GM18861 (cell line): ENCODE measurements at regions not wholly inside any gene's neighbourhood (a gene's known extent, or its start where the extent isn't known, plus 50 kb on each side); places are given as distances from the start of the nearest gene placed in this dataset.
"Not testable (repeated sequence)": the region's sequence is repeated elsewhere in the genome, so short reads cannot be mapped to it uniquely, and the experiment has no call there.

Experiments used
- ATAC-seq: cut with Tn5 transposase; IDR thresholded peaks from one replicate; pipeline ENCODE4 v1.9.1; 2021; ENCODE audit not compliant: unreplicated experiment

- no peak for ATAC-seq
These were observed 68.2 kb downstream of the LHX9 start for GRCh38 chr1:197985351-197985750.

- ATAC-seq: no peak
These were observed 69.6 kb downstream of the LHX9 start for GRCh38 chr1:197986817-197987216.

- no peak for ATAC-seq
These were observed 70.1 kb downstream of the LHX9 start for GRCh38 chr1:197987294-197987693.

GRCh38 chr1:197988581-197988980 lies 71.4 kb downstream of the LHX9 start:
- not testable (repeated sequence) for ATAC-seq

GRCh38 chr1:197989058-197989457 lies 71.9 kb downstream of the LHX9 start:
- no peak for ATAC-seq

- ATAC-seq: no peak
These were observed 74.4 kb downstream of the LHX9 start for GRCh38 chr1:197991594-197991993.

GRCh38 chr1:197994907-197995407 lies 77.8 kb downstream of the LHX9 start:
- no peak for ATAC-seq

GRCh38 chr1:197995408-197996258 lies 78.5 kb downstream of the LHX9 start:
- no peak for ATAC-seq

GRCh38 chr1:197996259-197996512 lies 79.0 kb downstream of the LHX9 start:
- ATAC-seq: not testable (repeated sequence)

GRCh38 chr1:197998110-197998509 lies 80.9 kb downstream of the LHX9 start:
- ATAC-seq: no peak

GRCh38 chr1:198001776-198002408 lies 84.7 kb downstream of the LHX9 start:
- no peak for ATAC-seq

- ATAC-seq: no peak
These were observed 86.3 kb downstream of the LHX9 start for GRCh38 chr1:198003468-198003867.

GRCh38 chr1:198007011-198007410 lies 89.8 kb downstream of the LHX9 start:
- no peak for ATAC-seq

- ATAC-seq: no peak
These were observed 90.8 kb downstream of the LHX9 start for GRCh38 chr1:198007687-198008607.

- ATAC-seq: no peak
These were observed 97.2 kb downstream of the LHX9 start for GRCh38 chr1:198014355-198014754.

- no peak for ATAC-seq
These were observed 98.1 kb downstream of the LHX9 start for GRCh38 chr1:198015309-198015708.

- ATAC-seq: no peak
These were observed 101.4 kb downstream of the LHX9 start for GRCh38 chr1:198018529-198018928.

- no peak for ATAC-seq
These were observed 102.0 kb downstream of the LHX9 start for GRCh38 chr1:198019126-198019525.

GRCh38 chr1:198024336-198024735 lies 107.2 kb downstream of the LHX9 start:
- no peak for ATAC-seq

GRCh38 chr1:198024782-198025181 lies 107.6 kb downstream of the LHX9 start:
- ATAC-seq: no peak

- ATAC-seq: no peak
These were observed 113.5 kb downstream of the LHX9 start for GRCh38 chr1:198030682-198031081.
